Adrenal gland (tissue), 5 donors: ENCODE measurements at regions not wholly inside any gene's neighbourhood (a gene's known extent, or its start where the extent isn't known, plus 50 kb on each side); places are given as distances from the start of the nearest gene placed in this dataset.

ENCODE experiments used
- POLR2A ChIP-seq, 2 donors: fragments of 450-650 bp; IDR thresholded peaks; one replicate each; pipeline ENCODE4 v1.6.1; 2017; ENCODE audit warnings: antibody characterized with exemption in 2 of 2, mild to moderate bottlenecking in 2 of 2, moderate library complexity in 1 of 2
- TF ChIP-seq, protein P1 (sequence below), 6 experiments: fragments of 450-650 bp in 4 of 6; fragments of 200-600 bp in 2 of 6; sonication (generic) in 1 of 6; IDR thresholded peaks; 1 replicate in 5 of 6; 2 replicates in 1 of 6; pipeline versions ENCODE4 v1.5.1 to v1.8.0; 2016 to 2021; ENCODE audit warnings: antibody characterized with exemption in 6 of 6, mild to moderate bottlenecking in 2 of 6, moderate library complexity in 1 of 6
- donor health status: DM: no; HTN: no; CAD: no.

DNA sequence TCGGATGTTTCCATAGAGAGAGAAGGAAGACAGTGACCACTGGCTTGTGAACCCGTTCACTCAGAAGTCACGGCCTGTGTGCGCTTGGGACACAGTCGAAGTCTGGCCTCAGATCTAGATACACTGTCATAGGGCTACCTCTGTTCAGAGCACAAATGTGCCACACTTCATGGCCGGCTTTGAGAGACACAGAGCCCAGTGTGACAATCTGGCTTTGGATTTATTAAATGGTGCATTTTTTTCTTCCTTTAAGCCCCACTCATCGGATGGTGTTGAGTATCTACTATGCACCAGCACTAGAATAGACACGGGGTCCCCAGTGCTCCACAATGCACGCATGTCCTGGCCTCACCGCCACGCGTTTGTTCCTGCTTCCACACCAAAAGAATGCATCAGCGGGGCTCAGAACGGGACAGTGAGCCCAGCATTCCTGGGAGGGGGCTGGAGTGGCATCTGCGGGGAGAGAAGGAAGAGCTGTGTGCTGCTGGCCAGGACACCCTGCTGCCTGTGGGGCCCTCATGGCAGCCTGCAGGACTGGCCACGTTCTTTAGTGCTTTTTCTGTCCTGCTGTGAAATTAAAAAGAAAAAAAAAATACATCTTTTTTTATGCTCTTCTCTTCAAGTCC, 738.9 kb upstream of the SALL3 start:
- TF ChIP-seq, protein P1, sequence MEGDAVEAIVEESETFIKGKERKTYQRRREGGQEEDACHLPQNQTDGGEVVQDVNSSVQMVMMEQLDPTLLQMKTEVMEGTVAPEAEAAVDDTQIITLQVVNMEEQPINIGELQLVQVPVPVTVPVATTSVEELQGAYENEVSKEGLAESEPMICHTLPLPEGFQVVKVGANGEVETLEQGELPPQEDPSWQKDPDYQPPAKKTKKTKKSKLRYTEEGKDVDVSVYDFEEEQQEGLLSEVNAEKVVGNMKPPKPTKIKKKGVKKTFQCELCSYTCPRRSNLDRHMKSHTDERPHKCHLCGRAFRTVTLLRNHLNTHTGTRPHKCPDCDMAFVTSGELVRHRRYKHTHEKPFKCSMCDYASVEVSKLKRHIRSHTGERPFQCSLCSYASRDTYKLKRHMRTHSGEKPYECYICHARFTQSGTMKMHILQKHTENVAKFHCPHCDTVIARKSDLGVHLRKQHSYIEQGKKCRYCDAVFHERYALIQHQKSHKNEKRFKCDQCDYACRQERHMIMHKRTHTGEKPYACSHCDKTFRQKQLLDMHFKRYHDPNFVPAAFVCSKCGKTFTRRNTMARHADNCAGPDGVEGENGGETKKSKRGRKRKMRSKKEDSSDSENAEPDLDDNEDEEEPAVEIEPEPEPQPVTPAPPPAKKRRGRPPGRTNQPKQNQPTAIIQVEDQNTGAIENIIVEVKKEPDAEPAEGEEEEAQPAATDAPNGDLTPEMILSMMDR (IDR thresholded peaks at IDR 0.05) = no peak
- no peak for TF ChIP-seq POLR2A (IDR thresholded peaks at IDR 0.05)
